ENCODE measurements at regions not wholly inside any gene's neighbourhood (a gene's known extent, or its start where the extent isn't known, plus 50 kb on each side); places are given as distances from the start of the nearest gene placed in this dataset.

GRCh38 chr3:130263708-130264107 lies 81.8 kb upstream of the COL6A5 start:
- no peak for DNase-seq

- no peak for DNase-seq
These were observed 78.7 kb upstream of the COL6A5 start for GRCh38 chr3:130266817-130267216.

- DNase-seq: peak; percentile 43
These were observed 69.2 kb upstream of the COL6A5 start for GRCh38 chr3:130276203-130276803.

GRCh38 chr3:130288670-130289069 lies 56.8 kb upstream of the COL6A5 start:
- no peak for DNase-seq

GRCh38 chr3:130291148-130291547 lies 54.3 kb upstream of the COL6A5 start:
- no peak for DNase-seq

GRCh38 chr3:130293247-130293646 lies 52.2 kb upstream of the COL6A5 start:
- no peak for DNase-seq
